ENCODE measurements at regions not wholly inside any gene's neighbourhood (a gene's known extent, or its start where the extent isn't known, plus 50 kb on each side); places are given as distances from the start of the nearest gene placed in this dataset.

- TF ChIP-seq EZH2 (IDR thresholded peaks at IDR 0.05): no peak
- no peak for TF ChIP-seq POLR2AphosphoS5 (IDR thresholded peaks at IDR 0.05; ENCODE audit: borderline replicate concordance, low read depth, low read length)
- no peak for TF ChIP-seq FOXP2 (optimal IDR thresholded peaks at IDR 0.05; ENCODE audit: control extremely low read depth, extremely low read length, insufficient read depth)
Measured at GRCh38 chr3:95654570-95655362, 1159.6 kb upstream of the EPHA6 start.

Measured in SK-N-MC (cell line).